ENCODE measurements at regions not wholly inside any gene's neighbourhood (a gene's known extent, or its start where the extent isn't known, plus 50 kb on each side); places are given as distances from the start of the nearest gene placed in this dataset.

DNA sequence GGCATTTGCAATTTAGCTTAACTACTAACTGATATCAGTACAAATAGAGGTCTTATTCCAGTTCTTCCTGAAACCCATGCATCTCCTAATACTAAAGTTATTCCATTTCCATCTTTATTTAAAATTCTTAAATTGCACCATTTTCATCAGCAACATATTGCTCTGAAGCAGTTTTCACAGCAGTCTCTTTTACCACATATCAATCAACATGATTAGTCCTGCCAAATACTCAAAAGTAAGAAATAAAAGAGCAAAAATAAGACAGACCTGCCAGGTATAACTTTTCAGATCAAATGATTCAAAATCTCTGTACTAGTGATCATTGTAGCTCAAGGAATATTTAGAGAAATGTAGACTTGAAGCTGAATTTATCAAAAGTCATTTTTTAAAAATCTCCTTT, 141.7 kb downstream of the SLITRK1 start:
- intact Hi-C loops (cut with micrococcal nuclease) = no loop called here

More for the DNA sequence above, 141.7 kb downstream of the SLITRK1 start:
- no peak overlapping the region for H3K56ac ChIP-seq (ENCODE audit: extremely low read depth, insufficient read depth, low read length)
- no peak overlapping the region for H4K5ac ChIP-seq (ENCODE audit: low read depth, low read length)
- ATAC-seq (ENCODE audit: low read depth) (no peak), DNase-seq (no peak)
- no TSS peak for BruUV-seq (replicated peaks)
- H3K27ac ChIP-seq (ENCODE audit: insufficient read depth, low read length) = no peak overlapping the region
- H3K23ac ChIP-seq (ENCODE audit: low read depth, low read length) = no peak overlapping the region
- H2AK9ac ChIP-seq (replicated peaks; ENCODE audit: low read depth, low read length, poor library complexity) = no peak overlapping the region
- H2AFZ ChIP-seq (replicated peaks; ENCODE audit: low read length, poor library complexity) = no peak overlapping the region
- H3K9me1 ChIP-seq (ENCODE audit: insufficient read depth, low read length) = no peaks in the 10 kb centered on the region
- POLR2A ChIA-PET (ENCODE audit: unreplicated experiment) = no interaction called here
- no peak overlapping the region for H2BK15ac ChIP-seq (ENCODE audit: low read depth, low read length)
- in situ Hi-C loops (cut with MboI; ENCODE audit: low sequenced_read_pairs) (no loop called here), dilution Hi-C loops (cut with HindIII; ENCODE audit: low sequenced_read_pairs, unreplicated experiment) (no loop called here)
- TF ChIP-seq, protein P1, sequence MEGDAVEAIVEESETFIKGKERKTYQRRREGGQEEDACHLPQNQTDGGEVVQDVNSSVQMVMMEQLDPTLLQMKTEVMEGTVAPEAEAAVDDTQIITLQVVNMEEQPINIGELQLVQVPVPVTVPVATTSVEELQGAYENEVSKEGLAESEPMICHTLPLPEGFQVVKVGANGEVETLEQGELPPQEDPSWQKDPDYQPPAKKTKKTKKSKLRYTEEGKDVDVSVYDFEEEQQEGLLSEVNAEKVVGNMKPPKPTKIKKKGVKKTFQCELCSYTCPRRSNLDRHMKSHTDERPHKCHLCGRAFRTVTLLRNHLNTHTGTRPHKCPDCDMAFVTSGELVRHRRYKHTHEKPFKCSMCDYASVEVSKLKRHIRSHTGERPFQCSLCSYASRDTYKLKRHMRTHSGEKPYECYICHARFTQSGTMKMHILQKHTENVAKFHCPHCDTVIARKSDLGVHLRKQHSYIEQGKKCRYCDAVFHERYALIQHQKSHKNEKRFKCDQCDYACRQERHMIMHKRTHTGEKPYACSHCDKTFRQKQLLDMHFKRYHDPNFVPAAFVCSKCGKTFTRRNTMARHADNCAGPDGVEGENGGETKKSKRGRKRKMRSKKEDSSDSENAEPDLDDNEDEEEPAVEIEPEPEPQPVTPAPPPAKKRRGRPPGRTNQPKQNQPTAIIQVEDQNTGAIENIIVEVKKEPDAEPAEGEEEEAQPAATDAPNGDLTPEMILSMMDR (conservative IDR thresholded peaks at IDR 0.05; ENCODE audit: low read depth, low read length) = no peak
- TF ChIP-seq RFX5 (IDR thresholded peaks at IDR 0.05; ENCODE audit: low read depth, low read length) (no peak), RAD21 (IDR thresholded peaks at IDR 0.05; ENCODE audit: low read length) (no peak), CHD1 (IDR thresholded peaks at IDR 0.05; ENCODE audit: low read depth, low read length) (no peak), MXI1 (IDR thresholded peaks at IDR 0.05; ENCODE audit: borderline replicate concordance, low read depth, low read length) (no peak), FOS (IDR thresholded peaks at IDR 0.05; ENCODE audit: low read depth, low read length) (no peak), MAFK (IDR thresholded peaks at IDR 0.05; ENCODE audit: low read depth, low read length) (no peak)
- TF ChIP-seq, protein P2, sequence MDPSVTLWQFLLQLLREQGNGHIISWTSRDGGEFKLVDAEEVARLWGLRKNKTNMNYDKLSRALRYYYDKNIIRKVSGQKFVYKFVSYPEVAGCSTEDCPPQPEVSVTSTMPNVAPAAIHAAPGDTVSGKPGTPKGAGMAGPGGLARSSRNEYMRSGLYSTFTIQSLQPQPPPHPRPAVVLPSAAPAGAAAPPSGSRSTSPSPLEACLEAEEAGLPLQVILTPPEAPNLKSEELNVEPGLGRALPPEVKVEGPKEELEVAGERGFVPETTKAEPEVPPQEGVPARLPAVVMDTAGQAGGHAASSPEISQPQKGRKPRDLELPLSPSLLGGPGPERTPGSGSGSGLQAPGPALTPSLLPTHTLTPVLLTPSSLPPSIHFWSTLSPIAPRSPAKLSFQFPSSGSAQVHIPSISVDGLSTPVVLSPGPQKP (IDR thresholded peaks at IDR 0.05; ENCODE audit: borderline replicate concordance, low read depth, low read length) = no peak
- H2BK5ac ChIP-seq (ENCODE audit: low read depth, low read length, poor library complexity, severe bottlenecking) = no peak overlapping the region
- H4K20me1 ChIP-seq (ENCODE audit: insufficient read depth, low read length) = no peaks in the 10 kb centered on the region
- H3K27me3 ChIP-seq (ENCODE audit: control insufficient read depth, insufficient read depth, low read length) = no peaks in the 10 kb centered on the region
- no peak overlapping the region for H3K4ac ChIP-seq (ENCODE audit: low read depth, low read length)
- no peaks in the 10 kb centered on the region for H3K36me3 ChIP-seq (ENCODE audit: control insufficient read depth, insufficient read depth, low read length)
- H2AK5ac ChIP-seq (ENCODE audit: low read depth, low read length) = no peak overlapping the region
- CTCF ChIA-PET = no interaction called here
- 0 out of 2 replicates have a peak, but pooled peaks cover 2% of the 10 kb centered on the region for H3K9me3 ChIP-seq (ENCODE audit: control insufficient read depth, insufficient read depth, low read length)
- no peak overlapping the region for H3K4me2 ChIP-seq (ENCODE audit: low read depth, low read length)
- H2BK20ac ChIP-seq (ENCODE audit: low read depth, low read length) = no peak overlapping the region
- no peak overlapping the region for H3K9ac ChIP-seq (ENCODE audit: low read depth, low read length)
- H3K14ac ChIP-seq (replicated peaks; ENCODE audit: low read depth, low read length) = no peak overlapping the region
- H3K79me1 ChIP-seq (ENCODE audit: low read depth in 1 of 2, low read length in 2 of 2) = no peaks in the 10 kb centered on the region
- H3K4me3 ChIP-seq (ENCODE audit: insufficient read depth, low read depth, low read length) = no peak overlapping the region
- no peak overlapping the region for H3K18ac ChIP-seq (ENCODE audit: low read depth, low read length)
- no peak overlapping the region for H2BK120ac ChIP-seq (ENCODE audit: low read depth, low read length)
- no peaks in the 10 kb centered on the region for H3K4me1 ChIP-seq (ENCODE audit: control insufficient read depth, insufficient read depth, low read length)
- H4K91ac ChIP-seq (ENCODE audit: insufficient read depth, low read depth, low read length) = no peak overlapping the region
- no peak overlapping the region for H4K8ac ChIP-seq (ENCODE audit: low read depth in 2 of 2, low read length in 2 of 2)

Data from IMR-90 (cell line).